ENCODE measurements at regions not wholly inside any gene's neighbourhood (a gene's known extent, or its start where the extent isn't known, plus 50 kb on each side); places are given as distances from the start of the nearest gene placed in this dataset.

- no peak overlapping the region for H3K4me2 ChIP-seq (ENCODE audit: low read length)
- no peaks in the 10 kb centered on the region for H3K79me2 ChIP-seq (ENCODE audit: insufficient read depth, low read depth, low read length)
- CTCF ChIA-PET (ENCODE audit: unreplicated experiment), result no interaction called here
- TF ChIP-seq EZH2phosphoT487 (IDR thresholded peaks at IDR 0.05; ENCODE audit: borderline replicate concordance, low read depth, low read length), result no peak
- TF ChIP-seq CTCF (conservative IDR thresholded peaks at IDR 0.05; ENCODE audit: low read length), result peak; percentile 66
- BruUV-seq (replicated peaks), result no TSS peak
- no peak overlapping the region for H3K27ac ChIP-seq (ENCODE audit: low read depth, low read length, poor library complexity, severe bottlenecking)
- H4K20me1 ChIP-seq (ENCODE audit: insufficient read depth, low read length), result no peaks in the 10 kb centered on the region
- no peaks in the 10 kb centered on the region for H3K9me3 ChIP-seq (ENCODE audit: low read length)
- intact Hi-C loops (cut with micrococcal nuclease; ENCODE audit: unreplicated experiment), result no loop called here
- H2AFZ ChIP-seq (ENCODE audit: low read length), result no peak overlapping the region
- H3K36me3 ChIP-seq (ENCODE audit: insufficient read depth, low read length), result no peaks in the 10 kb centered on the region
- no peaks in the 10 kb centered on the region for H3K4me1 ChIP-seq (ENCODE audit: insufficient read depth, low read length, poor library complexity, severe bottlenecking)
- peak; percentile 15 for DNase-seq (ENCODE audit: low spot score)
- H3K4me3 ChIP-seq (ENCODE audit: low read depth, low read length, poor library complexity, severe bottlenecking), result no peak overlapping the region
- H3K9me2 ChIP-seq (ENCODE audit: insufficient read depth, low read length), result no peaks in the 10 kb centered on the region
- POLR2A ChIA-PET, result no interaction called here
These were observed 62.1 kb upstream of the TRIM9 start for GRCh38 chr14:51157012-51157411.

GRCh38 chr14:51160871-51161270 is 66.0 kb upstream of the TRIM9 start:
- Histone ChIP-seq H3K4me2 (ENCODE audit: low read length) (no peak overlapping the region), H3K9me3 (ENCODE audit: low read length) (no peaks in the 10 kb centered on the region), H4K20me1 (ENCODE audit: insufficient read depth, low read length) (no peaks in the 10 kb centered on the region), H3K4me3 (ENCODE audit: low read depth, low read length, poor library complexity, severe bottlenecking) (no peak overlapping the region), H3K9me2 (ENCODE audit: insufficient read depth, low read length) (no peaks in the 10 kb centered on the region), H3K27ac (ENCODE audit: low read depth, low read length, poor library complexity, severe bottlenecking) (no peak overlapping the region), H2AFZ (ENCODE audit: low read length) (no peak overlapping the region), H3K4me1 (ENCODE audit: insufficient read depth, low read length, poor library complexity, severe bottlenecking) (no peaks in the 10 kb centered on the region), H3K79me2 (ENCODE audit: insufficient read depth, low read depth, low read length) (no peaks in the 10 kb centered on the region), H3K36me3 (ENCODE audit: insufficient read depth, low read length) (no peaks in the 10 kb centered on the region)
- POLR2A ChIA-PET, result interaction anchor here (0.7 kb wide), 1 partner anchor 647 kb away, joined by 3 read pairs; no protein-coding TSS in a partner anchor
- no TSS peak for BruUV-seq (replicated peaks)
- intact Hi-C loops (cut with micrococcal nuclease; ENCODE audit: unreplicated experiment), result no loop called here
- DNase-seq (ENCODE audit: low spot score), result no peak
- CTCF ChIA-PET (ENCODE audit: unreplicated experiment), result no interaction called here
- no peak for TF ChIP-seq EZH2phosphoT487 (IDR thresholded peaks at IDR 0.05; ENCODE audit: borderline replicate concordance, low read depth, low read length)
- no peak for TF ChIP-seq CTCF (conservative IDR thresholded peaks at IDR 0.05; ENCODE audit: low read length)

- Histone ChIP-seq H2AFZ (ENCODE audit: low read length) (no peak overlapping the region), H4K20me1 (ENCODE audit: insufficient read depth, low read length) (no peaks in the 10 kb centered on the region)
- CTCF ChIA-PET (ENCODE audit: unreplicated experiment), result no interaction called here
These were observed 70.5 kb upstream of the TRIM9 start for GRCh38 chr14:51165415-51165814.

More at GRCh38 chr14:51165415-51165814, 70.5 kb upstream of the TRIM9 start:
- POLR2A ChIA-PET, result interaction anchor here (0.6 kb wide), 1 partner anchor 207 kb away, joined by 3 read pairs; no protein-coding TSS in a partner anchor
- TF ChIP-seq CTCF (conservative IDR thresholded peaks at IDR 0.05; ENCODE audit: low read length) (no peak), EZH2phosphoT487 (IDR thresholded peaks at IDR 0.05; ENCODE audit: borderline replicate concordance, low read depth, low read length) (no peak)
- intact Hi-C loops (cut with micrococcal nuclease; ENCODE audit: unreplicated experiment), result no loop called here
- Histone ChIP-seq H3K9me3 (ENCODE audit: low read length) (no peaks in the 10 kb centered on the region), H3K27ac (ENCODE audit: low read depth, low read length, poor library complexity, severe bottlenecking) (no peak overlapping the region), H3K9me2 (ENCODE audit: insufficient read depth, low read length) (no peaks in the 10 kb centered on the region), H3K36me3 (ENCODE audit: insufficient read depth, low read length) (no peaks in the 10 kb centered on the region), H3K4me3 (ENCODE audit: low read depth, low read length, poor library complexity, severe bottlenecking) (no peak overlapping the region), H3K4me1 (ENCODE audit: insufficient read depth, low read length, poor library complexity, severe bottlenecking) (no peaks in the 10 kb centered on the region), H3K4me2 (ENCODE audit: low read length) (no peak overlapping the region), H3K79me2 (ENCODE audit: insufficient read depth, low read depth, low read length) (no peaks in the 10 kb centered on the region)
- no peak for DNase-seq (ENCODE audit: low spot score)
- BruUV-seq (replicated peaks), result no TSS peak

Data from OCI-LY7 (cell line).